Left cardiac atrium (tissue), 4 donors: ENCODE measurements at regions not wholly inside any gene's neighbourhood (a gene's known extent, or its start where the extent isn't known, plus 50 kb on each side); places are given as distances from the start of the nearest gene placed in this dataset.
"Not testable (repeated sequence)": the region's sequence is repeated elsewhere in the genome, so short reads cannot be mapped to it uniquely, and the experiment has no call there.

Experiments used
- ATAC-seq, 2 donors: fragments of 200-7000 bp; cut with Tn5 transposase; one replicate each; pipeline ENCODE4 v1.9.1; 2020; ENCODE audit warnings: mild to moderate bottlenecking in 2 of 2, moderate library complexity in 2 of 2
- DNase-seq: peaks from one replicate; pipeline ENCODE4 v3.0.0-alpha.2; 2020
- intact Hi-C, 2 donors: fragments of 100-400 bp; cut with DNase I; formaldehyde crosslinking; loops; one replicate each; pipeline versions ENCODE4 v1.14.1 to v1.15.1; 2022 to 2023
- donor health status: DM: no; HTN: yes; CAD: no.
- donor health status: DM: no; HTN: yes; CAD: no; lungs with severe emphysema.
- donor health status: DM: yes; HTN: yes; CAD: no.
- donor health status: Dilated cardiomyopathy.

- ATAC-seq, intact Hi-C loops, DNase-seq: not testable (repeated sequence)
Observed at GRCh38 chr18:65582094-65582493, 168.7 kb upstream of the CDH7 start.

- ATAC-seq (no peak), DNase-seq (no peak)
- intact Hi-C loops = no loop called here
Observed at GRCh38 chr18:65568866-65569265, 181.9 kb upstream of the CDH7 start.

GRCh38 chr18:65567372-65567771, 183.4 kb upstream of the CDH7 start:
- ATAC-seq = no peak
- intact Hi-C loops = no loop called here
- DNase-seq = no peak

GRCh38 chr18:65548316-65548715, 202.5 kb upstream of the CDH7 start:
- intact Hi-C loops = no loop called here
- DNase-seq = no peak
- ATAC-seq = no peak

GRCh38 chr18:65547046-65547445, 203.8 kb upstream of the CDH7 start:
- intact Hi-C loops = no loop called here
- DNase-seq (no peak), ATAC-seq (no peak)

- no peak for DNase-seq
- intact Hi-C loops = no loop called here
- no peak for ATAC-seq
Observed at GRCh38 chr18:65544701-65545100, 206.1 kb upstream of the CDH7 start.

- no peak for DNase-seq
- ATAC-seq = no peak
- intact Hi-C loops = no loop called here
Observed at GRCh38 chr18:65527879-65528633, 222.8 kb upstream of the CDH7 start.

- intact Hi-C loops = no loop called here
- no peak for ATAC-seq
- DNase-seq = no peak
Observed at GRCh38 chr18:65526099-65526498, 224.7 kb upstream of the CDH7 start.

- intact Hi-C loops = no loop called here
- no peak for ATAC-seq
- no peak for DNase-seq
Observed at GRCh38 chr18:65523461-65523860, 227.4 kb upstream of the CDH7 start.

- intact Hi-C loops = no loop called here
- ATAC-seq (no peak), DNase-seq (no peak)
Observed at GRCh38 chr18:65522907-65523306, 227.9 kb upstream of the CDH7 start.

GRCh38 chr18:65516209-65516608, 234.6 kb upstream of the CDH7 start:
- intact Hi-C loops = no loop called here
- DNase-seq (no peak), ATAC-seq (no peak)

- DNase-seq = no peak
- intact Hi-C loops = no loop called here
- ATAC-seq = no peak
Observed at GRCh38 chr18:65498605-65499004, 252.2 kb upstream of the CDH7 start.

GRCh38 chr18:65487569-65487968, 263.2 kb upstream of the CDH7 start:
- ATAC-seq = no peak
- intact Hi-C loops = no loop called here
- DNase-seq = no peak

- ATAC-seq = no peak
- DNase-seq = no peak
- intact Hi-C loops = no loop called here
Observed at GRCh38 chr18:65477455-65477854, 273.4 kb upstream of the CDH7 start.

GRCh38 chr18:65468881-65469280, 281.9 kb upstream of the CDH7 start:
- no peak for DNase-seq
- ATAC-seq = no peak

GRCh38 chr18:65464361-65464760, 286.5 kb upstream of the CDH7 start:
- DNase-seq = no peak
- intact Hi-C loops = no loop called here
- no peak for ATAC-seq

More at GRCh38 chr18:65468881-65469280, 281.9 kb upstream of the CDH7 start:
- intact Hi-C loops = no loop called here

- intact Hi-C loops = no loop called here
- DNase-seq = no peak
- no peak for ATAC-seq
Observed at GRCh38 chr18:65459741-65460140, 291.1 kb upstream of the CDH7 start.

- intact Hi-C loops = no loop called here
- DNase-seq (no peak), ATAC-seq (no peak)
Observed at GRCh38 chr18:65458871-65459270, 291.9 kb upstream of the CDH7 start.

GRCh38 chr18:65439188-65439587, 311.6 kb upstream of the CDH7 start:
- intact Hi-C loops = no loop called here
- no peak for ATAC-seq
- DNase-seq = no peak

- intact Hi-C loops = no loop called here
- no peak for DNase-seq
- no peak for ATAC-seq
Observed at GRCh38 chr18:65436430-65436829, 314.4 kb upstream of the CDH7 start.

- no peak for ATAC-seq
- intact Hi-C loops = no loop called here
Observed at GRCh38 chr18:65435534-65435933, 315.3 kb upstream of the CDH7 start.

GRCh38 chr18:65429601-65430000, 321.2 kb upstream of the CDH7 start:
- no peak for ATAC-seq
- DNase-seq = no peak
- intact Hi-C loops = no loop called here

More at GRCh38 chr18:65435534-65435933, 315.3 kb upstream of the CDH7 start:
- no peak for DNase-seq
